ENCODE measurements at regions not wholly inside any gene's neighbourhood (a gene's known extent, or its start where the extent isn't known, plus 50 kb on each side); places are given as distances from the start of the nearest gene placed in this dataset.

DNA sequence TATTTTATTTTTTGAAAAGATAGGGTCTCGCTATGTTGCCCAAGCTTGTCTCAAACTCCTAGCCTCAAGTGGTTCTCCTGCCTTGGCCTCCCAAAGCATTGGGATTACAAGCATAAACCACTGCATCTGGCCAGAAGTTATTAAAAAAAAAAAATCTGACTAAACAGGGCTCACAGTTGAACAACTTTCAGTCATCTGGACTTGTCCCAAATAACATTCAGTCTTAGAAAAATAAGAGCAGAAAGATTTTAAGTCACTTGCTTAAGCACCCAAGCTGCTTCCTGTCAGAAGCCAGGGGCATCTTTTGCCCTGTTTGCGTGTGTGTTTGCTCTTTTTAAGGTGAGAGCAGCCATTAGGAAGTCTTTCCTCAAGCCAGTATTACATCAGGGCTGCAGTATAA is 286.8 kb downstream of the LMO4 start:
- H3K36me3 ChIP-seq = no peaks in the 10 kb centered on the region
- WGBS, 2 donors = 73 to 74% methylated on average over 2 of the region's 2 CpGs
- H3K27ac ChIP-seq = peak overlapping the region in 1 of 4 donors; percentile 25
- DNase-seq (ENCODE audit: low spot score in 2 of 2) = no peak
- TF ChIP-seq, protein P1, sequence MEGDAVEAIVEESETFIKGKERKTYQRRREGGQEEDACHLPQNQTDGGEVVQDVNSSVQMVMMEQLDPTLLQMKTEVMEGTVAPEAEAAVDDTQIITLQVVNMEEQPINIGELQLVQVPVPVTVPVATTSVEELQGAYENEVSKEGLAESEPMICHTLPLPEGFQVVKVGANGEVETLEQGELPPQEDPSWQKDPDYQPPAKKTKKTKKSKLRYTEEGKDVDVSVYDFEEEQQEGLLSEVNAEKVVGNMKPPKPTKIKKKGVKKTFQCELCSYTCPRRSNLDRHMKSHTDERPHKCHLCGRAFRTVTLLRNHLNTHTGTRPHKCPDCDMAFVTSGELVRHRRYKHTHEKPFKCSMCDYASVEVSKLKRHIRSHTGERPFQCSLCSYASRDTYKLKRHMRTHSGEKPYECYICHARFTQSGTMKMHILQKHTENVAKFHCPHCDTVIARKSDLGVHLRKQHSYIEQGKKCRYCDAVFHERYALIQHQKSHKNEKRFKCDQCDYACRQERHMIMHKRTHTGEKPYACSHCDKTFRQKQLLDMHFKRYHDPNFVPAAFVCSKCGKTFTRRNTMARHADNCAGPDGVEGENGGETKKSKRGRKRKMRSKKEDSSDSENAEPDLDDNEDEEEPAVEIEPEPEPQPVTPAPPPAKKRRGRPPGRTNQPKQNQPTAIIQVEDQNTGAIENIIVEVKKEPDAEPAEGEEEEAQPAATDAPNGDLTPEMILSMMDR (IDR thresholded peaks at IDR 0.05) = no peak
- H3K4me1 ChIP-seq = peaks cover 0 to 4% (median 0%) of the 10 kb centered on the region in 4 donors
- H3K27me3 ChIP-seq = no peaks in the 10 kb centered on the region
- H3K9me3 ChIP-seq = peaks cover 0 to 13% (median 0%) of the 10 kb centered on the region in 4 donors
- H3K4me3 ChIP-seq = no peak overlapping the region

DNA sequence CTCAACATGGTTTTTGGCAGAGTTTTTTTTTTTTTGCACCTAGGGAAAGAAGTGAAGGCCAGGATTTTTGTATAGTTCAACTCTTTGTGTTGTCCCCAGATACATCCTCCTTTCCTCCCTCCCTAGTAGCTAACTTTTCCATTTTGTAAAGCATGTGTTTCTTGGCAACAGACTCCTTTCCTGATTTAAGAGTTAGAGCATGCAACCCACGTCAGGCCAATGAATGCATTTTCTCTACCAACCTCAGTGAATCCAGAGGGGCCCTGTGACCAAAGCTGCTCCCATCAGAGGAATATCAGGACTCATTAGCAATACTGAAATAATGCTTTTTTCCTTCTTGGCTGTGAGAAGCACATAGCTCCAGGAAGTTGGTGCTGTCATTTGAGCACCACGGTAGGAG is 287.2 kb downstream of the LMO4 start:
- no peak overlapping the region for H3K4me3 ChIP-seq
- no peak for DNase-seq (ENCODE audit: low spot score in 2 of 2)
- TF ChIP-seq, protein P1 (IDR thresholded peaks at IDR 0.05) = no peak
- TF ChIP-seq EP300 (IDR thresholded peaks at IDR 0.05) (no peak), POLR2A (IDR thresholded peaks at IDR 0.05) (no peak)
- peaks cover 0 to 4% (median 0%) of the 10 kb centered on the region in 4 donors for H3K4me1 ChIP-seq
- peaks cover 0 to 13% (median 0%) of the 10 kb centered on the region in 4 donors for H3K9me3 ChIP-seq
- H3K36me3 ChIP-seq = no peaks in the 10 kb centered on the region
- H3K27me3 ChIP-seq = no peaks in the 10 kb centered on the region
- WGBS, 2 donors = 39 to 43% methylated on average over 2 of the region's 2 CpGs
- peak overlapping the region in 1 of 4 donors; percentile 25 for H3K27ac ChIP-seq

DNA sequence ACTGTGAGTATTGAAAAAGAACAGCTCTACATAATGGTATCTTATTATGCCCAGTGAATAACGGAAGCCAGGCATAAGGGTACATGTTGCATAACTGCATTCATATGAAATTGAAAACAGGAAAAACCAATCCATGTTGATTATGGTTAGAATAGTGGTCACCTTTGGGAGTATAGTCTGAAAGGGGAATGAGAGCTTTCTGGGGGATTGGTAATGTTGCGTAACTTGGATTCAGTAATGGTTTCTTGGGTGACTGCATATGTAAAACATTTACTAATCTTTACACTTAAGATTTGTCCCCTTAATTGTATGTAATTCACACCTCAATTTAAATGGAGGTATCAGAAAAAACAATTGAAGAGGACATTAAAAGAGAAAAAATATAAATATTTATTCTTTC is 292.1 kb downstream of the LMO4 start:
- H3K4me1 ChIP-seq = peaks cover 0 to 4% (median 0%) of the 10 kb centered on the region in 4 donors
- no peak for DNase-seq (ENCODE audit: low spot score in 2 of 2)
- H3K4me3 ChIP-seq = no peak overlapping the region
- no peaks in the 10 kb centered on the region for H3K27me3 ChIP-seq
- no peaks in the 10 kb centered on the region for H3K36me3 ChIP-seq
- no peak overlapping the region for H3K27ac ChIP-seq
- TF ChIP-seq, protein P1 (IDR thresholded peaks at IDR 0.05) = no peak
- TF ChIP-seq POLR2A (IDR thresholded peaks at IDR 0.05) = no peak
- no peak for TF ChIP-seq EP300 (IDR thresholded peaks at IDR 0.05)
- peaks cover 0 to 13% (median 0%) of the 10 kb centered on the region in 4 donors for H3K9me3 ChIP-seq
- 94 to 97% methylated on average over 2 of the region's 2 CpGs for WGBS, 2 donors

DNA sequence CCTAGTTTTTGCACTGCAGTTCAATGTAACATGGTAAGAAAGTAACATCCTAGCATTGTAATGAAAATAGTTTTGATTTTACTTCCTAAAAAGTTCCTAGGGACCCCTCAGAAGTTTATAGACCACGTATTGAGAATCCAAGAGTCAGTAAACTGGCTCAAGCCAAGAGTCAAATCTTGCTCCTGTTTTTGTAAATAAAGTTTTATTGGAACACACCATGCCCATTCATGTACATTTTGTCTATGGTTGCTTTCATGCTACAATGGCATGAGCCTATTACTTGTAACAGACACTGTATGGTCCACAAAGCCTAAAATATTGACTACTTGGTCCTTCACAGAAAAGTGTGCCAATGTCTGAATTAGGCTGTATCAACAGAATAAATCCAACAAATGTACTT is 301.0 kb downstream of the LMO4 start:
- Histone ChIP-seq H3K36me3 (no peaks in the 10 kb centered on the region), H3K27ac (no peak overlapping the region), H3K4me1 (no peaks in the 10 kb centered on the region), H3K4me3 (no peak overlapping the region), H3K27me3 (no peaks in the 10 kb centered on the region), H3K9me3 (no peaks in the 10 kb centered on the region)
- TF ChIP-seq POLR2A (IDR thresholded peaks at IDR 0.05) (no peak), EP300 (IDR thresholded peaks at IDR 0.05) (no peak)
- TF ChIP-seq, protein P1 (IDR thresholded peaks at IDR 0.05) = no peak
- 90 to 94% methylated on average over 1 of the region's 1 CpG for WGBS, 2 donors
- DNase-seq (ENCODE audit: low spot score in 2 of 2) = no peak

DNA sequence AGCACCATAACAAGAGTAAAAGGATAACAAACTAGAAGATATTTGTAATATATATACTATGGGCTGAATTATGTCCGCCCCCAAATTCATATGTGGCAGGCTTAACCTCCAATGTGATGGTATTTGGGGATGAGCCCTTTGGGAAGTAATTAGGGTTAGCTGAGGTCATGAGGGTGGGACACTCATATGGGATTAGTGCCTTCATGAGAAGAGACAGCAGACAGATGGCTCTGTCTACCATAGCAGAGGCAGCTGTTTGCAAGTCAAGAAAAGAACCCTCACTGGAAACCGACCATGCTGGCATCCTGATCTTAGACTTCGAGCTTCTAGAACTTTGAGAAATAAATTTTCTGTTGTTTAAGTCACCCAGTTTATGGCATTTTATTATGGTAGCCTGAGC is 303.6 kb downstream of the LMO4 start:
- Histone ChIP-seq H3K36me3 (no peaks in the 10 kb centered on the region), H3K9me3 (peaks cover 0 to 8% (median 0%) of the 10 kb centered on the region in 4 donors), H3K4me3 (no peak overlapping the region), H3K27ac (no peak overlapping the region), H3K27me3 (no peaks in the 10 kb centered on the region), H3K4me1 (no peaks in the 10 kb centered on the region)
- 91% methylated on average over 3 of the region's 3 CpGs for WGBS, 2 donors
- TF ChIP-seq, protein P1 (IDR thresholded peaks at IDR 0.05) = no peak
- TF ChIP-seq POLR2A (IDR thresholded peaks at IDR 0.05) (no peak), EP300 (IDR thresholded peaks at IDR 0.05) (no peak)
- no peak for DNase-seq (ENCODE audit: low spot score in 2 of 2)
